Neural progenitor cell (in vitro differentiated cells): ENCODE measurements at regions not wholly inside any gene's neighbourhood (a gene's known extent, or its start where the extent isn't known, plus 50 kb on each side); places are given as distances from the start of the nearest gene placed in this dataset.

Experiments
- CTCF ChIP-seq: fragments of 200-600 bp; sonication (generic); IDR thresholded peaks from 2 replicates; pipeline ENCODE4 v1.5.1; 2017; ENCODE audit warnings: antibody characterized with exemption, mild to moderate bottlenecking
- EZH2 ChIP-seq: fragments of 200-600 bp; sonication (generic); IDR thresholded peaks from 2 replicates; pipeline ENCODE4 v1.6.1; 2017; ENCODE audit warnings: antibody characterized with exemption, mild to moderate bottlenecking, moderate library complexity
- EZH2phosphoT487 ChIP-seq: fragments of 200-600 bp; sonication (generic); IDR thresholded peaks from 2 replicates; pipeline ENCODE4 v1.6.1; 2017; ENCODE audit warnings: antibody characterized with exemption

GRCh38 chr20:58043236-58044140 is 185.0 kb downstream of the ANKRD60 start:
- no peak for TF ChIP-seq CTCF
- TF ChIP-seq EZH2: no peak
- TF ChIP-seq EZH2phosphoT487: no peak
